Gastroesophageal sphincter (tissue), 4 donors: ENCODE measurements at regions not wholly inside any gene's neighbourhood (a gene's known extent, or its start where the extent isn't known, plus 50 kb on each side); places are given as distances from the start of the nearest gene placed in this dataset.

Source experiments
- ATAC-seq: fragments of 150-250 bp; one replicate; pipeline ENCODE4 v1.9.1; 2016; ENCODE audit warnings: mild to moderate bottlenecking, moderate library complexity
- H3K27ac ChIP-seq, 4 donors: fragments of 200-600 bp; sonication (generic) in 3 of 4; 1 replicate in 3 of 4; 2 replicates in 1 of 4; pipeline ENCODE4 v1.5.1; 2016 to 2019
- H3K27me3 ChIP-seq: fragments of 200-600 bp; sonication (generic); one replicate; pipeline ENCODE4 v1.5.1; 2019
- H3K36me3 ChIP-seq, 2 donors: fragments of 200-600 bp; sonication (generic); one replicate each; pipeline ENCODE4 v1.5.1; 2019; ENCODE audit warnings: control low read depth in 1 of 2
- H3K4me1 ChIP-seq, 3 donors: fragments of 200-600 bp; sonication (generic); 1 replicate in 2 of 3; 2 replicates in 1 of 3; pipeline ENCODE4 v1.5.1; 2016 to 2019; ENCODE audit warnings: control low read depth in 2 of 3
- H3K4me3 ChIP-seq, 2 donors: fragments of 200-600 bp; sonication (generic); one replicate each; pipeline ENCODE4 v1.5.1; 2019; ENCODE audit warnings: mild to moderate bottlenecking in 1 of 2, moderate library complexity in 1 of 2
- H3K9me3 ChIP-seq, 3 donors: fragments of 200-600 bp; sonication (generic); one replicate each; pipeline ENCODE4 v1.5.1; 2017 to 2019; ENCODE audit warnings: control low read depth in 2 of 3
- CTCF ChIP-seq, 4 experiments: fragments of 200-600 bp in 2 of 4; fragments of 450-650 bp in 2 of 4; sonication (generic) in 1 of 4; IDR thresholded peaks; one replicate each; pipeline ENCODE4 v1.5.1; 2017 to 2019; ENCODE audit warnings: antibody characterized with exemption in 4 of 4, mild to moderate bottlenecking in 2 of 4, moderate library complexity in 2 of 4
- EP300 ChIP-seq: sonication (generic); formaldehyde crosslinking; IDR thresholded peaks from one replicate; pipeline ENCODE4 v1.6.1; 2017; ENCODE audit warnings: antibody characterized with exemption, mild to moderate bottlenecking
- POLR2A ChIP-seq, 2 donors: fragments of 450-650 bp; IDR thresholded peaks; one replicate each; pipeline ENCODE4 v1.6.1; 2017; ENCODE audit warnings: antibody characterized with exemption in 2 of 2, mild to moderate bottlenecking in 2 of 2, moderate library complexity in 1 of 2
- POLR2AphosphoS5 ChIP-seq: sonication (generic); formaldehyde crosslinking; IDR thresholded peaks from one replicate; pipeline ENCODE4 v1.6.1; 2017; ENCODE audit warnings: antibody characterized with exemption
- WGBS, 2 donors: methylation state at CpG; one replicate each; pipeline ENCODE4 v1.1.5; 2018; ENCODE audit warnings: low coverage in 1 of 2; 5-methylcytosine and 5-hydroxymethylcytosine counted together

GRCh38 chr15:47412136-47412535 lies 305.2 kb upstream of the SEMA6D start:
- H3K27ac ChIP-seq, result peak overlapping the region in 3 of 4 donors; percentile 18 to 56 (median 39)
- TF ChIP-seq EP300 (no peak), POLR2AphosphoS5 (peak; percentile 9), POLR2A (IDR thresholded peaks at IDR 0.05) (no peak), CTCF (IDR thresholded peaks at IDR 0.05) (no peak)
- H3K4me3 ChIP-seq, result no peak overlapping the region
- H3K4me1 ChIP-seq, result peaks cover 5 to 83% (median 14%) of the 10 kb centered on the region in 3 donors
- ATAC-seq, result no peak
- H3K27me3 ChIP-seq, result no peaks in the 10 kb centered on the region
- H3K9me3 ChIP-seq, result no peaks in the 10 kb centered on the region
- no peaks in the 10 kb centered on the region for H3K36me3 ChIP-seq
- 30 to 31% methylated on average over 3 of the region's 3 CpGs for WGBS, 2 donors

GRCh38 chr15:47412802-47413201 lies 304.5 kb upstream of the SEMA6D start:
- Histone ChIP-seq H3K27me3 (no peaks in the 10 kb centered on the region), H3K4me1 (peaks cover 5 to 80% (median 14%) of the 10 kb centered on the region in 3 donors), H3K9me3 (no peaks in the 10 kb centered on the region), H3K27ac (peak overlapping the region in 1 of 4 donors; percentile 39), H3K36me3 (no peaks in the 10 kb centered on the region), H3K4me3 (no peak overlapping the region)
- WGBS, 2 donors, result 94 to 95% methylated on average over 4 of the region's 4 CpGs
- ATAC-seq, result no peak
- TF ChIP-seq POLR2AphosphoS5 (no peak), CTCF (IDR thresholded peaks at IDR 0.05) (no peak), EP300 (no peak), POLR2A (IDR thresholded peaks at IDR 0.05) (no peak)

- Histone ChIP-seq H3K9me3 (no peaks in the 10 kb centered on the region), H3K4me3 (no peak overlapping the region), H3K27me3 (no peaks in the 10 kb centered on the region), H3K4me1 (peaks cover 5 to 65% (median 7%) of the 10 kb centered on the region in 3 donors), H3K36me3 (no peaks in the 10 kb centered on the region), H3K27ac (no peak overlapping the region)
- ATAC-seq, result no peak
- TF ChIP-seq POLR2A (IDR thresholded peaks at IDR 0.05) (no peak), CTCF (IDR thresholded peaks at IDR 0.05) (no peak), EP300 (no peak), POLR2AphosphoS5 (no peak)
- 82 to 85% methylated on average over 2 of the region's 2 CpGs for WGBS, 2 donors
Measured at GRCh38 chr15:47414207-47414606, 303.1 kb upstream of the SEMA6D start.

- H3K4me1 ChIP-seq, result peaks cover 3 to 52% (median 5%) of the 10 kb centered on the region in 3 donors
- TF ChIP-seq POLR2A (IDR thresholded peaks at IDR 0.05) (no peak), POLR2AphosphoS5 (no peak), CTCF (IDR thresholded peaks at IDR 0.05) (no peak), EP300 (no peak)
- H3K4me3 ChIP-seq, result no peak overlapping the region
- no peak for ATAC-seq
- H3K27ac ChIP-seq, result peak overlapping the region in 2 of 4 donors; percentile 44 to 53
- no peaks in the 10 kb centered on the region for H3K27me3 ChIP-seq
- WGBS, 2 donors, result 73% methylated on average over 1 of the region's 1 CpG; no CpG with 5 or more reads in 1 of the 2 donors
- H3K9me3 ChIP-seq, result no peaks in the 10 kb centered on the region
- H3K36me3 ChIP-seq, result no peaks in the 10 kb centered on the region
Measured at GRCh38 chr15:47415539-47415971, 301.8 kb upstream of the SEMA6D start.

GRCh38 chr15:47422881-47423665 lies 294.2 kb upstream of the SEMA6D start:
- Histone ChIP-seq H3K4me1 (peaks cover 0 to 9% (median 2%) of the 10 kb centered on the region in 3 donors), H3K4me3 (no peak overlapping the region), H3K27me3 (no peaks in the 10 kb centered on the region), H3K27ac (no peak overlapping the region), H3K36me3 (no peaks in the 10 kb centered on the region), H3K9me3 (no peaks in the 10 kb centered on the region)
- no peak for ATAC-seq
- WGBS, 2 donors, result 21 to 23% methylated on average over 1 of the region's 1 CpG
- TF ChIP-seq POLR2AphosphoS5, result no peak
- no peak for TF ChIP-seq POLR2A (IDR thresholded peaks at IDR 0.05)
- TF ChIP-seq EP300, result no peak
- no peak for TF ChIP-seq CTCF (IDR thresholded peaks at IDR 0.05)
